Stimulated activated CD4-positive, alpha-beta T cell treated with anti-CD3 and anti-CD28 coated beads, TNF-alpha, amount 100 ng/mL, for 4 hours (primary cell): ENCODE measurements at regions not wholly inside any gene's neighbourhood (a gene's known extent, or its start where the extent isn't known, plus 50 kb on each side); places are given as distances from the start of the nearest gene placed in this dataset.
"Not testable (repeated sequence)": the region's sequence is repeated elsewhere in the genome, so short reads cannot be mapped to it uniquely, and the experiment has no call there.

Source experiments
- DNase-seq, 3 experiments: peaks; one replicate each; pipeline ENCODE4 v3.0.0-alpha.2; 2020; ENCODE audit warnings: low read depth in 3 of 3

GRCh38 chr9:129317179-129318011 is 139.3 kb upstream of the IER5L start:
- DNase-seq = no peak

DNA sequence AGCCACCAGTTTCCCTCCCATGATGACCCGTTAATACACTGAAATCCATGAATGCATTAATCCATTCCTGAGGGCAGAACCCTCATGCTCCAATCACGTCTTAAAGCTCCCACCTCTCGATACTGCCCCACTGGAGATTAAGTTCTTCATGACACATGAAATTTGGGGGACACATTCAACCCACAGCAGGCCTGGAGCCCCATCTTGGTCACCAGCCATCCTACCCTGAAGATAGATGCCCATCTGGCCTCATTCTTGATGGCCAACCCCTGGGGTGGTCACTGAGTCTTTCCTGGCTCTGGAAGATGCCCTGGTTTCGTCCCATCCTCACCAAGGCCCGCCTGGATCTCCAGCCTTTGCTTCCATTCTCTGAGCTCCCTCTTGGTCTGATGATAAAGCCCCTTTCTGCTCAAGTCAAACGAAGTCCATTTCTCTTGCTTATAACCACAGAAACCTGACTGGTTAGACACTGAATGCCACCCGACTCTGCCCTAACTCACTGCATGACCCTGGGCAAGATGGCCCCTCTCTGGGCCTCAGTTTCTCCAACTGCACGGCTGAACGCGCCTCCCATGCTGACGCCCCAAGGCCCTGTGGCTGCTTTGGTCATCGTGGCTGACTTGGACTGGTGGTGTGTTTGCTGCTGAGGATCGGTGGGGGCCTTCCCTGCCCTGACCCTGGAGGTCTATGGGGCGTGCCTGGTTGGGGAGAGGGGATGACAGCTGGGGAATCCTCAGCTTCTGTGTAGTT is 138.4 kb upstream of the IER5L start:
- DNase-seq = no peak

- DNase-seq = no peak
These were observed 135.4 kb upstream of the IER5L start for GRCh38 chr9:129313331-129313955.

GRCh38 chr9:129312251-129313122 is 134.4 kb upstream of the IER5L start:
- DNase-seq = no peak

- no peak for DNase-seq
These were observed 133.6 kb upstream of the IER5L start for GRCh38 chr9:129311643-129312042.

GRCh38 chr9:129310666-129311350 is 132.7 kb upstream of the IER5L start:
- no peak for DNase-seq

DNA sequence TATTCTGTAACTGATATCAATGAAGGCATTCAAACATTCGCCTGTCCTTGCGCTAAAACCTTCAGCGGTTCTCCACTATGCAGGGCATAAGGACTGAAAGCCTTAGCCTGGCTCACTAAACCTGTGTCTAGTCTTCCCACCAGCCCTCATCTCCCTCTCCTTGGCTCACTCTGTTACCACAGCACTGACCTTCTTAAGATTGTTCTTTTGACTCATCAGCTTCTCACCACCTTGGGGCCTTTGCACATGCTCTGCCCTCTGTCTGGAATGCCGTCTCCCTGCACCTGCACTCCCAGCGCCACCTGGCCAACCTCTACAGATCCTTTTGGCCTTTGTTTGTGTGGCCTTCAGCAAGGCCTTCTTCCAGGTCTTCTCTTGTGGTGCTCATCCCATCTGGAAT is 131.8 kb upstream of the IER5L start:
- no peak for DNase-seq

- DNase-seq = no peak
These were observed 131.0 kb upstream of the IER5L start for GRCh38 chr9:129309041-129309430.

- DNase-seq = no peak
These were observed 129.3 kb upstream of the IER5L start for GRCh38 chr9:129307227-129307970.

GRCh38 chr9:129306318-129306973 is 128.4 kb upstream of the IER5L start:
- DNase-seq = no peak

DNA sequence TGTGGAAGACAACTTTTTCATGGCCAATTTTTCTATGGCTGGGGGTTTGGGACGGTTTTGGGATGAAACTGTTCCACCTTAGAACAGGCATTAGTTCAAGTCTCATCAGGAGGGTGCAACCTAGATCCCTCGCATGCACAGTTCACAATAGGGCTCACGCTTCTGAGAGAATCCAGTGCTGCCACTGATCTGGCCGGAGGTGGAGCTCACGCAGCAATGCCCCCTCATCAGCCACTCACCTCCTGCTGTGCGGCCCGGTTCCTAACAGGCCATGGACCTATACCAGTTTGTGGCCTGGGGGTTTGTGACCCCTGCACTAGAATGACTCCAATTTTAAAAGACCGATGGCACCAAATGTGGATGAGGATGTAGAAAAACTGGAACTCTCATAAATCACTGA is 127.2 kb upstream of the IER5L start:
- DNase-seq = no peak

- no peak for DNase-seq
These were observed 123.9 kb upstream of the IER5L start for GRCh38 chr9:129301941-129302340.

DNA sequence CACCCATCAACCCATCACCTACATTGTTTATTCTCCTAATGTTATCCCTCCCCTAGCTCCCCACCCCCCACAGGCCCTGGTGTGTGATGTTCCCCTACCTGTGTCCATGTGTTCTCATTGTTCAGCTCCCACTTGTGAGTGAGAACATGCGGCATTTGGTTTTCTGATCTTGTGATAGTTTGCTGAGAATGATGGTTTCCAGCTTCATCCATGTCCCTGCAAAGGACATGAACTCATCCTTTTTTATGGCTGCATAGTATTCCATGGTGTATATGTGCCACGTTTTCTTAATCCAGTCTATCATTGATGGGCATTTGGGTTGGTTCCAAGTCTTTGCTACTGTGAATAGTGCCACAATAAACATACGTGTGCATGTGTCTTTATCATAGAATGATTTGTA is 118.1 kb upstream of the IER5L start:
- DNase-seq = not testable (repeated sequence)

DNA sequence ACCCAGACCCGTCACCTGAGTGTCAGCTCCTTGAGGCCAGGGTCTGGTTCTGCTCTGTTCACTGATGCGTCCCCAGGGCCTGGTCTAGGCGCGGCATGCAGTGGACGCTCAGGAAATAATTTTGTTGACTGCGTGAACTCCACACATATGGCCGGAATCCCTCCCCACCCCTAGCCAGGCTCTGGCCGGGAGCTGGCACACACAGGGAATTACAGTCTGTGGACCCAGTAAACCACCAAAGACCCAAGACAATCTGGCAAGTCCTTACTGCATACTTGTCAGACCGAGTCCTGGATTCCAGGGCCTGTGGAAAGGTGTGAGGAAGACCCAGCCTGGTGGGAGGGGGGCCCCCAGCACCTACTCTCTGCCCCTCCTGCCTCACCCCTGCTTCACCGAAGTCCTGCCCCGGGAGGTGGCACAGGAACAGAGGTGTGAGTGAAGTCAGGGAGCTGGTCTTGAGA is 113.0 kb upstream of the IER5L start:
- DNase-seq = no peak

DNA sequence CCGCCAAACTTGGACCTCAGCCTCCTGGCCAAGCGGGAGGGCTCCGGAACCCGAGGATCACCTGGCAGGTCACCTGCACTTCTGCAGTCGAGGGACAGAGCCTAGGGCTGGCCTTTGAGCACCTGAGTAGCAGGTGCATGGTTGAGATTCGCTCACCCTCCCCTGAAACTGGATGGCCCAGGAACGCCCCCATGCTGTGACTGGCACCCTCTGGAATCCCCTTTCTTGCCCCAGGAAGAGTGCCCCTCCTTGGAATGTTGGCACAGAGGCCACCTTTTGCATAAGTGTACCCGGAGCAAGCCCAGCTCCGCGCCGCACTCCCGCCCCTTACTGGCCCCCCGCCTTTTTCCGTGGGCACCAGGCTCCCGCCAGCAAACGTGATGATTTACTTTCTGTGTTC is 112.5 kb upstream of the IER5L start:
- DNase-seq = no peak

- DNase-seq = no peak
These were observed 111.8 kb upstream of the IER5L start for GRCh38 chr9:129289883-129290282.

GRCh38 chr9:129289131-129289731 is 111.2 kb upstream of the IER5L start:
- no peak for DNase-seq

- DNase-seq = no peak
These were observed 109.7 kb upstream of the IER5L start for GRCh38 chr9:129287619-129288305.
